Right cardiac atrium (tissue), 5 donors: ENCODE measurements at regions not wholly inside any gene's neighbourhood (a gene's known extent, or its start where the extent isn't known, plus 50 kb on each side); places are given as distances from the start of the nearest gene placed in this dataset.

ENCODE experiments used
- ATAC-seq, 2 donors: fragments of 200-7000 bp; cut with Tn5 transposase; one replicate each; pipeline versions ENCODE4 v1.8.0 to v1.9.1; 2020; ENCODE audit warnings: moderate library complexity in 2 of 2, mild to moderate bottlenecking in 1 of 2
- DNase-seq, 3 donors: peaks; one replicate each; pipeline ENCODE4 v3.0.0-alpha.2; 2020
- H3K27ac ChIP-seq: one replicate; pipeline ENCODE4 v1.5.1; 2013; ENCODE audit warnings: mild to moderate bottlenecking, low read length, control low read depth, moderate library complexity
- H3K27me3 ChIP-seq: one replicate; pipeline ENCODE4 v1.6.1; 2013; ENCODE audit not compliant: control insufficient read depth, insufficient read depth
- H3K4me1 ChIP-seq: one replicate; pipeline ENCODE4 v1.6.1; 2013; ENCODE audit warnings: low read length; ENCODE audit not compliant: control insufficient read depth, insufficient read depth
- H3K4me3 ChIP-seq: one replicate; pipeline ENCODE4 v1.5.1; 2013; ENCODE audit warnings: low read length, control low read depth
- H3K9me3 ChIP-seq: one replicate; pipeline ENCODE4 v1.6.1; 2013; ENCODE audit warnings: low read length; ENCODE audit not compliant: control insufficient read depth
- WGBS: extraction: QIAGEN DNeasy Blood & Tissue Kit; methylation state at CpG from one replicate; pipeline ENCODE4 v1.1.7; 2013; 5-methylcytosine and 5-hydroxymethylcytosine counted together
- intact Hi-C, 4 donors: fragments of 100-400 bp; cut with DNase I; formaldehyde crosslinking; loops; one replicate each; pipeline versions ENCODE4 v1.11.0 to v1.14.0; 2022 to 2023
- donor health status: healthy with polysubstance abuse.
- donor health status: DM: no; HTN: yes; CAD: no.
- donor health status: DM: no; HTN: no; CAD: no.
- donor health status: DM: no; HTN: yes; CAD: no; lungs with severe emphysema.
- donor health status: DM: yes; HTN: yes; CAD: no.

GRCh38 chr2:39949131-39949530 is 170.1 kb upstream of the THUMPD2 start:
- Histone ChIP-seq H3K27me3 (no peaks in the 10 kb centered on the region), H3K9me3 (no peaks in the 10 kb centered on the region), H3K4me3 (no peak overlapping the region), H3K4me1 (no peaks in the 10 kb centered on the region), H3K27ac (no peak overlapping the region)
- intact Hi-C loops = no loop called here
- DNase-seq (no peak), ATAC-seq (no peak)
- WGBS = 87% methylated on average over 1 of the region's 1 CpG

- Histone ChIP-seq H3K27me3 (no peaks in the 10 kb centered on the region), H3K4me3 (no peak overlapping the region), H3K9me3 (no peaks in the 10 kb centered on the region), H3K27ac (no peak overlapping the region), H3K4me1 (no peaks in the 10 kb centered on the region)
- ATAC-seq = no peak
- intact Hi-C loops = no loop called here
- WGBS = 75% methylated on average over 1 of the region's 1 CpG
- no peak for DNase-seq
These were observed 169.1 kb upstream of the THUMPD2 start for GRCh38 chr2:39948016-39948719.

- no peaks in the 10 kb centered on the region for H3K9me3 ChIP-seq
- intact Hi-C loops = no loop called here
- H3K4me3 ChIP-seq = no peak overlapping the region
- no peaks in the 10 kb centered on the region for H3K4me1 ChIP-seq
- no peaks in the 10 kb centered on the region for H3K27me3 ChIP-seq
- 92% methylated on average over 2 of the region's 2 CpGs for WGBS
- ATAC-seq = no peak
- H3K27ac ChIP-seq = no peak overlapping the region
- DNase-seq = no peak
These were observed 168.4 kb upstream of the THUMPD2 start for GRCh38 chr2:39947294-39948015.

DNA sequence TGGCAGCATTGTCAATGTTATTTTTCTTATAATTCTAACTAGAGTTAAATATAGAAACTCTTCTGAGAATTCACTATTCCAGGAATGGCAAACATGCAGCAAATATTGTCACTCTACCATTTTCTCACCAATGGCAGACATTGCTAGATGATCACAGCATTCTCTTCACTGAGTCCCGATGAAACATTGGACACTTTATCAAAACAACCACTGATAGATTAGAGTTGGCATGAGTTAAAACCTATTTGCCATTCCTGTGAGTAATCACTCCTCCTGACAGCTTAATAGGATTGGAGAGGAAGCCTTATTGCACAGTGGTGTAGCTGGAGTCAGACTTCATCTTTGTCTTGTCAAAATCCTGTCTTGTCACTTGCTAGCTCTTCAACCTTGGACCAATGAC is 163.9 kb upstream of the THUMPD2 start:
- no peak for ATAC-seq
- DNase-seq = no peak
- H3K27me3 ChIP-seq = no peaks in the 10 kb centered on the region
- 23% methylated on average over 1 of the region's 1 CpG for WGBS
- H3K4me1 ChIP-seq = no peaks in the 10 kb centered on the region
- no peaks in the 10 kb centered on the region for H3K9me3 ChIP-seq
- intact Hi-C loops = no loop called here
- no peak overlapping the region for H3K27ac ChIP-seq
- H3K4me3 ChIP-seq = no peak overlapping the region

DNA sequence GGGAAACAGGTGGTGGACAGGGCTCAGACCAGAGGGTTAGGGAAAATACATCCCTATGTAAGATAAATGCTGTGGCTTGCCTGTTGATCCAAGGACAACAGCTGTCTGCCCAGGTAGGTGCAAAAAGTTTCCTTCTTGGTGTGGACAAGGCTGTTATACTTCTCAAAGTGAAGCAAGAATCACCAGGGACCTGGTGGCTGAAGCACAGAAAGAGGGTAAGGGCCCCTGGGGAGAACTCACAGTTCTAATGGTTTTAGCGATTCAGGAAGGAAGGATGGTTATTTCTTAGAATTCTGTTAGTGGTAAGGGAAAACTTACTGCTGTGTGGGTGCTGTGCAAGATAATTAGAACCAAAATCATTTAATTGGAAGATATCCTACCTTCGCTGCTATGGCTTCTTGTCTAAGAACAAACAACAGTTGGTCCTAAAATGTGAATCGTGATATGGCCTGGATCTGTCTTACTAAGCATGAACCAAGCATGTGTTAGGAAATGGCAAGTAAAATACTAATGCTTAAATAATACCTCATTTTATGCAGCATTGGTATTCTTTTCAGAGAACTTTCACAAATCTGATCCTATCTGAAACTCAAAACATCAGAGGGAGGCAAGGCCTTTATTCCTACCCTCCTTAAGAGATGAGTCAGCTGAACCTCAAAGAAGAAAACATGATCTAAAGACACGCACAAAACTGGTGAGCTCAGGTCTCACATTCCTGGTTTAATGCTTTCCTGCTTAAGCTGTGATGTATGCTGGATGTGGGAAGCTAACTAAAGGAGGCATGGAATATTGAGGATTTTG is 159.2 kb upstream of the THUMPD2 start:
- Histone ChIP-seq H3K27ac (no peak overlapping the region), H3K4me3 (no peak overlapping the region), H3K27me3 (no peaks in the 10 kb centered on the region), H3K9me3 (no peaks in the 10 kb centered on the region), H3K4me1 (no peaks in the 10 kb centered on the region)
- 86% methylated on average over 4 of the region's 4 CpGs for WGBS
- intact Hi-C loops = no loop called here
- ATAC-seq (no peak), DNase-seq (no peak)

GRCh38 chr2:39937621-39938020 is 158.6 kb upstream of the THUMPD2 start:
- WGBS = 80% methylated on average over 3 of the region's 3 CpGs
- no peak for ATAC-seq
- no peak overlapping the region for H3K27ac ChIP-seq
- intact Hi-C loops = no loop called here
- DNase-seq = no peak
- no peaks in the 10 kb centered on the region for H3K9me3 ChIP-seq
- no peak overlapping the region for H3K4me3 ChIP-seq
- no peaks in the 10 kb centered on the region for H3K4me1 ChIP-seq
- H3K27me3 ChIP-seq = no peaks in the 10 kb centered on the region

DNA sequence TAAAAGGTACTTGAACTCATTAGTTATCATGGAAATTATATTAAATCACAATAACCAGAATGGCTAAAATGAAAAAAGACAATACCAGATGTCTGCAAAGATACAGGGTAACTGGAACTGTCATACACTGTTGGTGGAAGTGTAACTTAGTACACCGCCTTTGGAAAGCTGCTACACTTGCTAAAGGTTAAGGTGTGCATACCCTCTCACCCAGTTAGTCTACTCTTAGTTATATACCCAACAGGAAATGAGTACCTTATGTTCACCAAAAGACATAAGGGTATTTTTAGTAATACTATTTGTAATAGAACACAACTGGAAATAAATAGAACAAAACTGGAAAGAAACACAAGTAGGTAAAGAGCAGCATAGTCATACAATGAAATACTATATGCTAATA is 155.8 kb upstream of the THUMPD2 start:
- 96% methylated on average over 1 of the region's 1 CpG for WGBS
- no peak overlapping the region for H3K4me3 ChIP-seq
- H3K4me1 ChIP-seq = no peaks in the 10 kb centered on the region
- intact Hi-C loops = no loop called here
- H3K27ac ChIP-seq = no peak overlapping the region
- DNase-seq = no peak
- H3K27me3 ChIP-seq = no peaks in the 10 kb centered on the region
- no peaks in the 10 kb centered on the region for H3K9me3 ChIP-seq
- ATAC-seq = no peak

DNA sequence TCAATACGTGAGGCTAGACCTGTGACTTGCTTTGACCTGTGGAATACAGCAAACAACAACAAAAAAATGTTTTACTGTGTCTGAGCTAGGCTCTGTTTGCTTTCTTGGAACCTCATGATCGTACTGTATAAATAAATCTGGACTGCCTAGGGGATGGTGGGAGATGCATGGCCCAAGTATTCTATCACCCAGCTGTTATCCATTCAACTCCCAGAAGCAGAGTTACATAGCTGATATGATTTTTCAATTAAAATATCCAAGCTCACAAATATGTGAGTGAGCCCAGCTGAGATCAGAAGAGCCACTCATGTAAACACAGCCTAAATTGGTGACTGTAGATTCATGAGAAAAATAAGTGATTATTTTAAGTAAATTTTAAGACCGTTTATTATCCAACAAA is 154.1 kb upstream of the THUMPD2 start:
- DNase-seq (no peak), ATAC-seq (no peak)
- H3K27me3 ChIP-seq = no peaks in the 10 kb centered on the region
- intact Hi-C loops = no loop called here
- H3K27ac ChIP-seq = no peak overlapping the region
- no peaks in the 10 kb centered on the region for H3K9me3 ChIP-seq
- no peak overlapping the region for H3K4me3 ChIP-seq
- no peaks in the 10 kb centered on the region for H3K4me1 ChIP-seq
- WGBS = 52% methylated on average over 3 of the region's 3 CpGs

DNA sequence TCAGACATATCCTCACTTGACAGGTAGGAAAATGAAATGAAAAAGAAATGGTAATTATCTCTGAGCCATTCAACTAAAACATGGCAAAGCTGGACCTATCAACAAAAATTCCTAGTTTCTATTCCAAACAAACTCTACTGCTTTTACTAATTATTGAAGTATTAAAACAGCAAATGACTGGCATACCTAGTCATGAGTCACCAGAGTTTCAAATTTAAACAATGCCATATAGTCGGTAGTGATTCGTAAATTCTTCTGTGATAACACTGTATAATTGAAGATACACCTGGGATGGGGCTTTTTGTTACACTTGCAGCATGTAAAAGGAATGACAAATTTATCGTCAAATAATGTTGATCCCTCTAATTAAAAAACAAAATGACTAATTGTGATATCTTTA is 153.1 kb upstream of the THUMPD2 start:
- WGBS = 93% methylated on average over 3 of the region's 3 CpGs
- no peak for ATAC-seq
- intact Hi-C loops = no loop called here
- no peaks in the 10 kb centered on the region for H3K4me1 ChIP-seq
- H3K9me3 ChIP-seq = no peaks in the 10 kb centered on the region
- H3K4me3 ChIP-seq = no peak overlapping the region
- H3K27me3 ChIP-seq = no peaks in the 10 kb centered on the region
- DNase-seq = no peak
- H3K27ac ChIP-seq = no peak overlapping the region

- no peak overlapping the region for H3K27ac ChIP-seq
- H3K9me3 ChIP-seq = no peaks in the 10 kb centered on the region
- 92% methylated on average over 7 of the region's 7 CpGs for WGBS
- no peaks in the 10 kb centered on the region for H3K4me1 ChIP-seq
- H3K4me3 ChIP-seq = no peak overlapping the region
- ATAC-seq (no peak), DNase-seq (no peak)
- no peaks in the 10 kb centered on the region for H3K27me3 ChIP-seq
- intact Hi-C loops = no loop called here
These were observed 151.3 kb upstream of the THUMPD2 start for GRCh38 chr2:39930175-39930917.

DNA sequence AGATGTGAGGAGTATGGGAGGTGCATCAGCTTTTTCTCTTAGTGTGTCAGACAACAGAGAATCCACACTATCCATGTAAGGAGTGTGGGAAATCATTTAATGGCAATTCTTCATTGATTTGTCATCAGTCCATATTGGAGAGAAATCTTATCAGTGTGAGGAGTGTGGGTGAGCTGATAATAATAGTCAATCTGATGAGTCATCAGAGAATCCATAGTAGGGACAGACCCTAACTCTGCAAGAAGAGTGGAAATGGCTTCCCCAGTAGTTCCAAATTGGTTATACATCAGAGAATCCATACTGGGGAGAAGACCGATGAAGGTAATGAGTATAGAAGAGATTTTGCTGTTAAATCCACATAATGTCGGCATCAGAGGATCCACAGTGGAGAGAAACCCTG is 150.5 kb upstream of the THUMPD2 start:
- Histone ChIP-seq H3K9me3 (no peaks in the 10 kb centered on the region), H3K27me3 (no peaks in the 10 kb centered on the region), H3K27ac (no peak overlapping the region), H3K4me1 (no peaks in the 10 kb centered on the region), H3K4me3 (no peak overlapping the region)
- ATAC-seq = no peak
- DNase-seq = no peak
- WGBS = 70% methylated on average over 2 of the region's 2 CpGs
- intact Hi-C loops = no loop called here
